GM23338 (cell line): ENCODE measurements at regions not wholly inside any gene's neighbourhood (a gene's known extent, or its start where the extent isn't known, plus 50 kb on each side); places are given as distances from the start of the nearest gene placed in this dataset.

Experiments used
- ATAC-seq: fragments of 200-7000 bp; cut with Tn5 transposase; 3 replicates; pipeline ENCODE4 v1.9.1; 2020
- DNase-seq: peaks from one replicate; pipeline ENCODE4 v3.0.0-alpha.2; 2015; ENCODE audit warnings: low spot score
- H2AFZ ChIP-seq: fragments of 200-600 bp; sonication (generic); 2 replicates; pipeline ENCODE4 v1.8.0; 2016; ENCODE audit warnings: antibody characterized with exemption, mild to moderate bottlenecking, moderate library complexity
- H3F3A ChIP-seq: fragments of 200-600 bp; sonication (generic); replicated peaks from 2 replicates; pipeline ENCODE4 v1.8.0; 2017; ENCODE audit warnings: antibody characterized with exemption, mixed run types, low read depth
- H3K27ac ChIP-seq: fragments of 200-600 bp; sonication (generic); 2 replicates; pipeline ENCODE4 v1.6.1; 2016; ENCODE audit warnings: low read depth
- H3K27me3 ChIP-seq: fragments of 200-600 bp; sonication (generic); 2 replicates; pipeline ENCODE4 v1.8.0; 2016; ENCODE audit warnings: mild to moderate bottlenecking, mixed run types, moderate library complexity; ENCODE audit not compliant: insufficient read depth
- H3K36me3 ChIP-seq: fragments of 200-600 bp; sonication (generic); 2 replicates; pipeline ENCODE4 v1.8.0; 2016; ENCODE audit warnings: mild to moderate bottlenecking; ENCODE audit not compliant: insufficient read depth
- H3K4me1 ChIP-seq: fragments of 200-600 bp; sonication (generic); 2 replicates; pipeline ENCODE4 v1.8.0; 2016; ENCODE audit warnings: mild to moderate bottlenecking, moderate library complexity; ENCODE audit not compliant: insufficient read depth
- H3K4me2 ChIP-seq: fragments of 200-600 bp; sonication (generic); 2 replicates; pipeline ENCODE4 v1.7.1; 2017; ENCODE audit warnings: mixed run types
- H3K4me3 ChIP-seq: fragments of 200-600 bp; sonication (generic); 2 replicates; pipeline ENCODE4 v1.6.1; 2016; ENCODE audit warnings: mixed run types
- H3K79me2 ChIP-seq: fragments of 200-600 bp; sonication (generic); replicated peaks from 2 replicates; pipeline ENCODE4 v1.8.0; 2017; ENCODE audit warnings: mild to moderate bottlenecking; ENCODE audit not compliant: insufficient read depth
- H3K9me2 ChIP-seq: fragments of 200-600 bp; sonication (generic); 2 replicates; pipeline ENCODE4 v1.8.0; 2017; ENCODE audit not compliant: insufficient read depth
- H4K20me1 ChIP-seq: fragments of 200-600 bp; sonication (generic); replicated peaks from 2 replicates; pipeline ENCODE4 v1.8.0; 2017; ENCODE audit warnings: mild to moderate bottlenecking; ENCODE audit not compliant: insufficient read depth
- H3K27ac Mint-ChIP-seq: 2 replicates; pipeline ENCODE4 v1.8.0; 2020; ENCODE audit warnings: inconsistent platforms, mild to moderate bottlenecking, moderate library complexity, mixed read lengths
- H3K27me3 Mint-ChIP-seq: 3 replicates; pipeline ENCODE4 v1.8.0; 2022; ENCODE audit warnings: low read depth, mild to moderate bottlenecking, moderate library complexity, mixed read lengths, inconsistent platforms; ENCODE audit not compliant: insufficient read depth, poor library complexity
- H3K36me3 Mint-ChIP-seq: 3 replicates; pipeline ENCODE4 v1.8.0; 2021; ENCODE audit warnings: low read depth, mild to moderate bottlenecking, inconsistent platforms, moderate library complexity, mixed read lengths
- H3K4me1 Mint-ChIP-seq: 3 replicates; pipeline ENCODE4 v1.8.0; 2020; ENCODE audit warnings: mild to moderate bottlenecking, inconsistent platforms, mixed read lengths
- H3K4me3 Mint-ChIP-seq: 3 replicates; pipeline ENCODE4 v1.8.0; 2021; ENCODE audit warnings: moderate library complexity, mild to moderate bottlenecking, inconsistent platforms, mixed read lengths
- H3K9me3 Mint-ChIP-seq: 3 replicates; pipeline ENCODE4 v1.8.0; 2020; ENCODE audit warnings: moderate library complexity, mild to moderate bottlenecking, inconsistent platforms, mixed read lengths
- EZH2 ChIP-seq: fragments of 200-600 bp; sonication (generic); IDR thresholded peaks from one replicate; pipeline ENCODE4 v1.8.0; 2017; ENCODE audit warnings: antibody characterized with exemption, mild to moderate bottlenecking, low read depth; ENCODE audit not compliant: unreplicated experiment
- EZH2phosphoT487 ChIP-seq: fragments of 200-600 bp; sonication (generic); IDR thresholded peaks from one replicate; pipeline ENCODE4 v1.8.1; 2018; ENCODE audit warnings: antibody characterized with exemption; ENCODE audit not compliant: unreplicated experiment
- NANOG ChIP-seq: IDR thresholded peaks from 2 replicates; pipeline ENCODE4 v1.6.1; 2016; ENCODE audit warnings: antibody characterized with exemption, borderline replicate concordance
- ZNF331 ChIP-seq: fragments of 250-450 bp; sonication (Bioruptor Pico); IDR thresholded peaks from 2 replicates; pipeline ENCODE4 v1.5.0; 2020; ENCODE audit warnings: low read depth, mild to moderate bottlenecking, moderate library complexity
- TF ChIP-seq, protein P1 (sequence below): fragments of 250-450 bp; sonication (Bioruptor Pico); IDR thresholded peaks from 2 replicates; pipeline ENCODE4 v1.5.0; 2020; ENCODE audit warnings: mild to moderate bottlenecking, moderate library complexity

DNA sequence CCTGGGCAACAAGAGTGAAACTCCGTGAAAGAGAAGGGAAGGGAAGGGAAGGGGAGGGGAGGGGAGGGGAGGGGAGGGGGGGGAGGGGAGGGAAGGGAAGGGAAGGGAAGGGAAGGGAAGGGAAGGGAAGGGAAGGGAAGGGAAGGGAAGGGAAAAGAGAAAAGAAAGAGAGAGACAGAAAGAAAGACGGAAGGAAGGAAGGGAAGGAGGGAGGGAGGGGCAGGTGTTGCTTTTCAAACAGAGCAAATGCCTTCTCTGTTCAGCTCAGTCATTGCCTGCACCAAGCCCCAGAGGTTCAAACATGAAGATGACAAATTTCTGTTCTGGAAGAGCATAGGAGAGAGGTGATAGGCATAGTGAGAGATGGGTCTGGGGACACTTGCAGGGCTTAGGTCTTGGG lies 330.0 kb downstream of the DRD1 start (continued):
- TF ChIP-seq, protein P1, sequence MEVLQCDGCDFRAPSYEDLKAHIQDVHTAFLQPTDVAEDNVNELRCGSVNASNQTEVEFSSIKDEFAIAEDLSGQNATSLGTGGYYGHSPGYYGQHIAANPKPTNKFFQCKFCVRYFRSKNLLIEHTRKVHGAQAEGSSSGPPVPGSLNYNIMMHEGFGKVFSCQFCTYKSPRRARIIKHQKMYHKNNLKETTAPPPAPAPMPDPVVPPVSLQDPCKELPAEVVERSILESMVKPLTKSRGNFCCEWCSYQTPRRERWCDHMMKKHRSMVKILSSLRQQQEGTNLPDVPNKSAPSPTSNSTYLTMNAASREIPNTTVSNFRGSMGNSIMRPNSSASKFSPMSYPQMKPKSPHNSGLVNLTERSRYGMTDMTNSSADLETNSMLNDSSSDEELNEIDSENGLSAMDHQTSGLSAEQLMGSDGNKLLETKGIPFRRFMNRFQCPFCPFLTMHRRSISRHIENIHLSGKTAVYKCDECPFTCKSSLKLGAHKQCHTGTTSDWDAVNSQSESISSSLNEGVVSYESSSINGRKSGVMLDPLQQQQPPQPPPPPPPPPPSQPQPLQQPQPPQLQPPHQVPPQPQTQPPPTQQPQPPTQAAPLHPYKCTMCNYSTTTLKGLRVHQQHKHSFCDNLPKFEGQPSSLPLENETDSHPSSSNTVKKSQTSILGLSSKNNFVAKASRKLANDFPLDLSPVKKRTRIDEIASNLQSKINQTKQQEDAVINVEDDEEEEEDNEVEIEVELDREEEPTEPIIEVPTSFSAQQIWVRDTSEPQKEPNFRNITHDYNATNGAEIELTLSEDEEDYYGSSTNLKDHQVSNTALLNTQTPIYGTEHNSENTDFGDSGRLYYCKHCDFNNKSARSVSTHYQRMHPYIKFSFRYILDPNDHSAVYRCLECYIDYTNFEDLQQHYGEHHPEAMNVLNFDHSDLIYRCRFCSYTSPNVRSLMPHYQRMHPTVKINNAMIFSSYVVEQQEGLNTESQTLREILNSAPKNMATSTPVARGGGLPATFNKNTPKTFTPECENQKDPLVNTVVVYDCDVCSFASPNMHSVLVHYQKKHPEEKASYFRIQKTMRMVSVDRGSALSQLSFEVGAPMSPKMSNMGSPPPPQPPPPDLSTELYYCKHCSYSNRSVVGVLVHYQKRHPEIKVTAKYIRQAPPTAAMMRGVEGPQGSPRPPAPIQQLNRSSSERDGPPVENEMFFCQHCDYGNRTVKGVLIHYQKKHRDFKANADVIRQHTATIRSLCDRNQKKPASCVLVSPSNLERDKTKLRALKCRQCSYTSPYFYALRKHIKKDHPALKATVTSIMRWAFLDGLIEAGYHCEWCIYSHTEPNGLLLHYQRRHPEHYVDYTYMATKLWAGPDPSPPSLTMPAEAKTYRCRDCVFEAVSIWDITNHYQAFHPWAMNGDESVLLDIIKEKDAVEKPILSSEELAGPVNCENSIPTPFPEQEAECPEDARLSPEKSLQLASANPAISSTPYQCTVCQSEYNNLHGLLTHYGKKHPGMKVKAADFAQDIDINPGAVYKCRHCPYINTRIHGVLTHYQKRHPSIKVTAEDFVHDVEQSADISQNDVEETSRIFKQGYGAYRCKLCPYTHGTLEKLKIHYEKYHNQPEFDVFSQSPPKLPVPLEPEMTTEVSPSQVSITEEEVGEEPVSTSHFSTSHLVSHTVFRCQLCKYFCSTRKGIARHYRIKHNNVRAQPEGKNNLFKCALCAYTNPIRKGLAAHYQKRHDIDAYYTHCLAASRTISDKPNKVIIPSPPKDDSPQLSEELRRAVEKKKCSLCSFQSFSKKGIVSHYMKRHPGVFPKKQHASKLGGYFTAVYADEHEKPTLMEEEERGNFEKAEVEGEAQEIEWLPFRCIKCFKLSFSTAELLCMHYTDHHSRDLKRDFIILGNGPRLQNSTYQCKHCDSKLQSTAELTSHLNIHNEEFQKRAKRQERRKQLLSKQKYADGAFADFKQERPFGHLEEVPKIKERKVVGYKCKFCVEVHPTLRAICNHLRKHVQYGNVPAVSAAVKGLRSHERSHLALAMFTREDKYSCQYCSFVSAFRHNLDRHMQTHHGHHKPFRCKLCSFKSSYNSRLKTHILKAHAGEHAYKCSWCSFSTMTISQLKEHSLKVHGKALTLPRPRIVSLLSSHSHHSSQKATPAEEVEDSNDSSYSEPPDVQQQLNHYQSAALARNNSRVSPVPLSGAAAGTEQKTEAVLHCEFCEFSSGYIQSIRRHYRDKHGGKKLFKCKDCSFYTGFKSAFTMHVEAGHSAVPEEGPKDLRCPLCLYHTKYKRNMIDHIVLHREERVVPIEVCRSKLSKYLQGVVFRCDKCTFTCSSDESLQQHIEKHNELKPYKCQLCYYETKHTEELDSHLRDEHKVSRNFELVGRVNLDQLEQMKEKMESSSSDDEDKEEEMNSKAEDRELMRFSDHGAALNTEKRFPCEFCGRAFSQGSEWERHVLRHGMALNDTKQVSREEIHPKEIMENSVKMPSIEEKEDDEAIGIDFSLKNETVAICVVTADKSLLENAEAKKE (CRISPR knock-in tag) = no peak

DNA sequence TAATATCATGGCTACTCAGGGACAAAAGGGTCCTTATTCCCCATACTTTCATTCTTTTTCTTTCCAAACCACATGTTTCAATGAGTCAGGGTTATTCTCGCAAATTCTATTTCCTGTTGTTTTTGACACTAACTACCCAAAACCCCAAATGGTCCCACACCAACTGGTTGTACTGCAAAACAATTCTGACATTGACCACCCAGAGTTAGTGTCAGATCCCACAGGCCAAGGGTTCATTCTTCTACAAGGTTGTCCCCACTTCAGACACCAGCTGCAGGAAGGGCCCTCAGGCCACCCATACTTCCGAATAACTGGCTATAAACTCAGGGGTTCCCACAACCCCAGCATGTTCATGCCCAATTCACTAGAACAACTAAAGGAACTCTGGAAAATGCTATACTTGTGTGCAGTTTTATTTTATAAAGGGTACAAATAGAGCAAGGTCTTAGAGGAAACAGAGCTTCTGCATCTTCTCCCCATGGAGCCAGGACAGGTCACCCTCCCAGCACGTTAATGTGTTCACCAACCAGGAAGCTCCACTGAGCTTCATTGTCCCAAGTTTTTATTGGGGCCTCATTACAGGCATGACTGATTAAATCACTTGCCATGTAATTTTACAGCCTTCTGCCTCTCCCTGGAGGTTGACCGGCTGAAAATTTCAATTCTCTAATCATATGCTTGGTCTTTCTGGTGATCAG lies 334.8 kb downstream of the DRD1 start:
- no peak overlapping the region for H3K4me2 ChIP-seq
- no peaks in the 10 kb centered on the region for H3K27me3 ChIP-seq
- Mint-ChIP-seq H3K9me3 (peaks cover 20% of the 10 kb centered on the region), H3K27me3 (peaks cover 4% of the 10 kb centered on the region), H3K4me1 (no peaks in the 10 kb centered on the region), H3K4me3 (no peak overlapping the region), H3K36me3 (peaks cover 11% of the 10 kb centered on the region; the same call in 2 of the 3 replicates), H3K27ac (no peak overlapping the region)
- TF ChIP-seq EZH2phosphoT487 (no peak), ZNF331 (CRISPR knock-in tag) (no peak), EZH2 (no peak), NANOG (no peak)
- no peak overlapping the region for H3K27ac ChIP-seq
- no peaks in the 10 kb centered on the region for H3K36me3 ChIP-seq
- no peaks in the 10 kb centered on the region for H3F3A ChIP-seq
- H3K4me1 ChIP-seq = no peaks in the 10 kb centered on the region; the same call in 1 of the 2 replicates
- no peak overlapping the region for H3K4me3 ChIP-seq
- H3K79me2 ChIP-seq = no peaks in the 10 kb centered on the region
- H2AFZ ChIP-seq = no peak overlapping the region
- H3K9me2 ChIP-seq = no peaks in the 10 kb centered on the region; the same call in 1 of the 2 replicates
- H4K20me1 ChIP-seq = no peaks in the 10 kb centered on the region
- no peak for DNase-seq
- no peak for ATAC-seq
